ENCODE measurements at regions not wholly inside any gene's neighbourhood (a gene's known extent, or its start where the extent isn't known, plus 50 kb on each side); places are given as distances from the start of the nearest gene placed in this dataset.

DNA sequence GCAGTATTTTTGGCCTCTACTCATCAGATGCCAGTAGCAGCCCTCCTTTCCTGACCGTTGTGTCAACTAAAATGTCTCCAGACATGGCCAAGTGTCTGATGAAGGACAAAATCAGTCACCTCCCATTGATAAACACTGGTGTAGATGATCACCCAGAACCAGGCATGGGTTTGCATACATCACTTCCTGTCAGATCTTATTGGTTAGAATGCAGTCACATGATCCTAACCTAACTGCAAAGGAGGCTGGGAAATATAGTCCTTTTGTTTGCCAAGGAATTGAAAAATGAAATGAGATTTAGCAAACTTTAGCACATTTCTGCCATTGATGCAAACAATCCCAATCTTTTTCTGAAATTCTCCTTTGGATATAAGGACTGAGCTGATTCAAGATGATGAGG, 141.4 kb downstream of the BUB3 start:
- dilution Hi-C loops (cut with MboI; ENCODE audit: extremely low pct_ligation_motif_present, low sequenced_read_pairs) = no loop called here
- FAIRE-seq = no peak

DNA sequence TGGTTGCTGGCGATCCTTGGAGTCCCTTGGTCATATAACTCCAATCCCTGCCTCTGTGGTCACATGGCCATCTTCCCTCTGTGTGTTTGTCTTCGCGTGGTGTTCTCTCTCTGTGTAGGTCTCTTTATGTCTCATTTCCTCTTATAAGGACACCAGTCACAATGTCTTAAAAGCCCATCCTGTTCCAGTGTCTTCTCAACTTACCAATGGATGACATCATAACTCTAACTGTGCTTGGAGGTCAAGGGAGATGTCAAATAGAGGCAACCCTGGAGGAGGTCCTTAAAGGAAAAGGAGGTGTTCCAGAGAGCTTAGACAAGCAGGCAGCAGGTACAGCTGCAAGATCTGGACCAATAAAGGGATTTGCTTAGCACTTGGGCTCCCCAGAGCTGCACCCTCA, 143.0 kb downstream of the BUB3 start:
- dilution Hi-C loops (cut with MboI; ENCODE audit: extremely low pct_ligation_motif_present, low sequenced_read_pairs) = no loop called here
- CTCF ChIA-PET = no interaction called here
- TF ChIP-seq, protein P1, sequence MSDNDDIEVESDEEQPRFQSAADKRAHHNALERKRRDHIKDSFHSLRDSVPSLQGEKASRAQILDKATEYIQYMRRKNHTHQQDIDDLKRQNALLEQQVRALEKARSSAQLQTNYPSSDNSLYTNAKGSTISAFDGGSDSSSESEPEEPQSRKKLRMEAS (IDR thresholded peaks at IDR 0.05; ENCODE audit: insufficient read depth, insufficient read length) = no peak

More for the DNA sequence above, 141.4 kb downstream of the BUB3 start:
- Histone ChIP-seq H3K4me2 (ENCODE audit: insufficient read depth, low read length) (no peak overlapping the region), H3K4me3 (replicated peaks in 1 of 3; ENCODE audit: insufficient read depth in 1 of 3, low read depth in 1 of 3, low read length in 3 of 3) (no peak overlapping the region), H2AFZ (ENCODE audit: low read depth, low read length) (no peak overlapping the region), H3K36me3 (ENCODE audit: control insufficient read depth in 2 of 2, extremely low read depth in 1 of 2, insufficient read depth in 2 of 2, low read length in 2 of 2) (no peaks in the 10 kb centered on the region), H4K20me1 (replicated peaks; ENCODE audit: control insufficient read depth, extremely low read depth, insufficient read depth, low read length) (no peaks in the 10 kb centered on the region), H3K9me3 (replicated peaks; ENCODE audit: control insufficient read depth, insufficient read depth, low read length) (no peaks in the 10 kb centered on the region), H3K9me1 (replicated peaks; ENCODE audit: control insufficient read depth, extremely low read depth, insufficient read depth, low read length) (no peaks in the 10 kb centered on the region), H3K27me3 (ENCODE audit: control insufficient read depth in 2 of 2, insufficient read depth in 2 of 2, low read length in 2 of 2) (no peaks in the 10 kb centered on the region), H3K79me2 (ENCODE audit: control insufficient read depth, insufficient read depth, low read length) (no peaks in the 10 kb centered on the region), H3K4me1 (ENCODE audit: control insufficient read depth, extremely low read depth, insufficient read depth, low read length) (no peaks in the 10 kb centered on the region), H3K27ac (ENCODE audit: insufficient read depth, low read depth, low read length) (no peak overlapping the region), H3K9ac (replicated peaks; ENCODE audit: extremely low read depth, insufficient read depth, low read length) (no peak overlapping the region)
- TF ChIP-seq, protein P2, sequence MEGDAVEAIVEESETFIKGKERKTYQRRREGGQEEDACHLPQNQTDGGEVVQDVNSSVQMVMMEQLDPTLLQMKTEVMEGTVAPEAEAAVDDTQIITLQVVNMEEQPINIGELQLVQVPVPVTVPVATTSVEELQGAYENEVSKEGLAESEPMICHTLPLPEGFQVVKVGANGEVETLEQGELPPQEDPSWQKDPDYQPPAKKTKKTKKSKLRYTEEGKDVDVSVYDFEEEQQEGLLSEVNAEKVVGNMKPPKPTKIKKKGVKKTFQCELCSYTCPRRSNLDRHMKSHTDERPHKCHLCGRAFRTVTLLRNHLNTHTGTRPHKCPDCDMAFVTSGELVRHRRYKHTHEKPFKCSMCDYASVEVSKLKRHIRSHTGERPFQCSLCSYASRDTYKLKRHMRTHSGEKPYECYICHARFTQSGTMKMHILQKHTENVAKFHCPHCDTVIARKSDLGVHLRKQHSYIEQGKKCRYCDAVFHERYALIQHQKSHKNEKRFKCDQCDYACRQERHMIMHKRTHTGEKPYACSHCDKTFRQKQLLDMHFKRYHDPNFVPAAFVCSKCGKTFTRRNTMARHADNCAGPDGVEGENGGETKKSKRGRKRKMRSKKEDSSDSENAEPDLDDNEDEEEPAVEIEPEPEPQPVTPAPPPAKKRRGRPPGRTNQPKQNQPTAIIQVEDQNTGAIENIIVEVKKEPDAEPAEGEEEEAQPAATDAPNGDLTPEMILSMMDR (IDR thresholded peaks at IDR 0.05; ENCODE audit: extremely low read depth in 1 of 2, insufficient read depth in 1 of 2, low read depth in 1 of 2, low read length in 2 of 2) = no peak
- TF ChIP-seq EZH2 (IDR thresholded peaks at IDR 0.05; ENCODE audit: borderline replicate concordance, low read depth, low read length, severe bottlenecking) = no peak
- TF ChIP-seq JUN (IDR thresholded peaks at IDR 0.05; ENCODE audit: borderline replicate concordance, insufficient read depth, insufficient read length, low read depth) = no peak
- TF ChIP-seq GATA2 (IDR thresholded peaks at IDR 0.05; ENCODE audit: insufficient read depth, insufficient read length, low read depth, low read length) = no peak
- TF ChIP-seq MYC (IDR thresholded peaks at IDR 0.05; ENCODE audit: low read depth, low read length) = no peak
- TF ChIP-seq, protein P1 (IDR thresholded peaks at IDR 0.05; ENCODE audit: insufficient read depth, insufficient read length) = no peak
- TF ChIP-seq FOS (IDR thresholded peaks at IDR 0.05; ENCODE audit: borderline replicate concordance, insufficient read depth, low read length) = no peak
- no peak for DNase-seq (ENCODE audit: low read depth, low spot score)
- ChIA-PET POLR2A (no interaction called here), CTCF (no interaction called here)
- no TSS peak for BruUV-seq (replicated peaks)
- intact Hi-C loops (cut with micrococcal nuclease) = no loop called here

More for the DNA sequence above, 143.0 kb downstream of the BUB3 start:
- intact Hi-C loops (cut with micrococcal nuclease) = no loop called here
- POLR2A ChIA-PET = no interaction called here
- no peak overlapping the region for H3K9ac ChIP-seq (replicated peaks; ENCODE audit: extremely low read depth, insufficient read depth, low read length)
- no peaks in the 10 kb centered on the region for H3K79me2 ChIP-seq (ENCODE audit: control insufficient read depth, insufficient read depth, low read length)
- DNase-seq (ENCODE audit: low read depth, low spot score) = no peak
- no peaks in the 10 kb centered on the region for H3K4me1 ChIP-seq (ENCODE audit: control insufficient read depth, extremely low read depth, insufficient read depth, low read length)
- no peaks in the 10 kb centered on the region for H3K9me3 ChIP-seq (replicated peaks; ENCODE audit: control insufficient read depth, insufficient read depth, low read length)
- no peak overlapping the region for H3K4me3 ChIP-seq (replicated peaks in 1 of 3; ENCODE audit: insufficient read depth in 1 of 3, low read depth in 1 of 3, low read length in 3 of 3)
- no peak overlapping the region for H2AFZ ChIP-seq (ENCODE audit: low read depth, low read length)
- H3K4me2 ChIP-seq (ENCODE audit: insufficient read depth, low read length) = no peak overlapping the region
- no peak overlapping the region for H3K27ac ChIP-seq (ENCODE audit: insufficient read depth, low read depth, low read length)
- no peaks in the 10 kb centered on the region for H3K36me3 ChIP-seq (ENCODE audit: control insufficient read depth in 2 of 2, extremely low read depth in 1 of 2, insufficient read depth in 2 of 2, low read length in 2 of 2)
- H3K27me3 ChIP-seq (ENCODE audit: control insufficient read depth in 2 of 2, insufficient read depth in 2 of 2, low read length in 2 of 2) = no peaks in the 10 kb centered on the region
- BruUV-seq (replicated peaks) = no TSS peak
- FAIRE-seq = no peak
- no peaks in the 10 kb centered on the region for H4K20me1 ChIP-seq (replicated peaks; ENCODE audit: control insufficient read depth, extremely low read depth, insufficient read depth, low read length)
- H3K9me1 ChIP-seq (replicated peaks; ENCODE audit: control insufficient read depth, extremely low read depth, insufficient read depth, low read length) = no peaks in the 10 kb centered on the region
